ENCODE measurements at regions not wholly inside any gene's neighbourhood (a gene's known extent, or its start where the extent isn't known, plus 50 kb on each side); places are given as distances from the start of the nearest gene placed in this dataset.

GRCh38 chr15:99440551-99441443, 125.0 kb upstream of the MEF2A start:
- no peak for DNase-seq (ENCODE audit: low read depth)

GRCh38 chr15:99441444-99441800, 124.4 kb upstream of the MEF2A start:
- DNase-seq (ENCODE audit: low read depth) = no peak

GRCh38 chr15:99441871-99442251, 123.9 kb upstream of the MEF2A start:
- DNase-seq (ENCODE audit: low read depth) = no peak

- DNase-seq (ENCODE audit: low read depth) = no peak
Measured at GRCh38 chr15:99442252-99442897, 123.4 kb upstream of the MEF2A start.

- DNase-seq (ENCODE audit: low read depth) = no peak
Measured at GRCh38 chr15:99443056-99443756, 122.6 kb upstream of the MEF2A start.

GRCh38 chr15:99443768-99444446, 121.9 kb upstream of the MEF2A start:
- no peak for DNase-seq (ENCODE audit: low read depth)

GRCh38 chr15:99445272-99445850, 120.4 kb upstream of the MEF2A start:
- no peak for DNase-seq (ENCODE audit: low read depth)

- DNase-seq (ENCODE audit: low read depth) = no peak
Measured at GRCh38 chr15:99446565-99447496, 119.0 kb upstream of the MEF2A start.

- DNase-seq (ENCODE audit: low read depth) = no peak
Measured at GRCh38 chr15:99447497-99448371, 118.0 kb upstream of the MEF2A start.

GRCh38 chr15:99449514-99449913, 116.3 kb upstream of the MEF2A start:
- DNase-seq (ENCODE audit: low read depth) = no peak

- DNase-seq (ENCODE audit: low read depth) = peak; percentile 25
Measured at GRCh38 chr15:99450896-99451358, 114.9 kb upstream of the MEF2A start.

- DNase-seq (ENCODE audit: low read depth) = no peak
Measured at GRCh38 chr15:99451484-99451883, 114.3 kb upstream of the MEF2A start.

GRCh38 chr15:99452010-99452409, 113.8 kb upstream of the MEF2A start:
- DNase-seq (ENCODE audit: low read depth) = no peak

GRCh38 chr15:99452728-99453636, 112.8 kb upstream of the MEF2A start:
- DNase-seq (ENCODE audit: low read depth) = no peak

GRCh38 chr15:99453637-99454030, 112.2 kb upstream of the MEF2A start:
- no peak for DNase-seq (ENCODE audit: low read depth)

- no peak for DNase-seq (ENCODE audit: low read depth)
Measured at GRCh38 chr15:99454107-99454809, 111.5 kb upstream of the MEF2A start.

- no peak for DNase-seq (ENCODE audit: low read depth)
Measured at GRCh38 chr15:99454941-99455788, 110.6 kb upstream of the MEF2A start.
